Stimulated activated CD4-positive, alpha-beta T cell treated with anti-CD3 and anti-CD28 coated beads, Interleukin-2, amount 100 ng/mL, for 24 hours (primary cell): ENCODE measurements at regions not wholly inside any gene's neighbourhood (a gene's known extent, or its start where the extent isn't known, plus 50 kb on each side); places are given as distances from the start of the nearest gene placed in this dataset.
"Not testable (repeated sequence)": the region's sequence is repeated elsewhere in the genome, so short reads cannot be mapped to it uniquely, and the experiment has no call there.

Experiments used
- DNase-seq, 2 donors: peaks; one replicate each; pipeline ENCODE4 v3.0.0-alpha.2; 2020

DNA sequence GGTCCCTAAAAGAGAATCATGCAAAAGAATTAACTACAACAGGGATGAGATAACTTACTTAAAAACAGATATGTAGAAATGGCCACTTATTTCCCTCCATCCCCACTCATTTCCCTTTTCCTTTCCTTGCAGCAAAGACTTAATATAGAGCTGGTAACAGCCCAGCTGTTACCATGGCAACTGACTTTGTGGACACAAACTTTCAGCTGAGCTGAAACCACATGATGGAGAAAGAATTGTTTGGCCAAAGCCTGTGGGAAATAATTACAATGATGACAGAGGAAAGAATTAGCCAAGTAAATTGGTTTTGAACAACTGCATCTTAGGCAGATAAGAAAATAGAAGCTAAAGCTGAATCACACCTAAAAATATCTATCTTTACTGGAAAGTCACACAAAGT, 364.9 kb downstream of the GALC start:
- no peak for DNase-seq

DNA sequence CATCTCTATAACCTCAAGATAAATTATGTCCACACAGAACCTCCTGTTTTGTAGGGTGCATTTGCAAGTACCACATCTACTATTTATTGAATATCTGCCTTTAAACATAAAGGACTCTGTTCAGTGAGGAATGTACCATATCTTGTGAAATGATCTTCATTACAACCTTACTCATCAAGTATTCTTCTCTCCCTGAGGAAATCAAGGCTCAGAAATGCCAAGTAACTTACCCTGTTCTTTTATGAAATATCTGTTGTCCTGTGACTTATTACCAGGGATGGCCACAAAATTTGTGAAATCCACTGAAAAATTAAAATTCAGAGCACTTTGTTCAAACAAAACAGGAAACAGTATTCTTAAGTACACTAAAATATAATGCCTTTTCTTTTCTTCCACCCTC, 366.7 kb downstream of the GALC start:
- DNase-seq, result no peak

DNA sequence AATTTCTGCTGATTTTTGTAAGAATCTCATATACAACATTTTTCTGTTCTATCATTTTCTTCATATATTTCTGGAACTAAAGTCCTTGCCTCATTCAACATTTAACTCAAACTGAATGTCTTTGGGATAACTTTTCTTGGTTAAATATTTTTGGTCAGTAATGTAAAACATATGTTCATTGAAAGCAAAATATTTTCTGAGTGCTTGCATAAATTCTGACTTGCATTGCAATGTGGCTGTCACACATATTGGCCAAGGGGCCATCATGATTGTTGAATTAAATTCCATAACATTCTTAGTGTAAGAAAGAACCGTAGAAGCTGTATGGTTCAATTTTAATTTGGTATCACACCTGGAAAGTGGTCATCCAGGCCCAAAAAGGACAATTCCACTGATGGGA, 369.4 kb downstream of the GALC start:
- no peak for DNase-seq

DNA sequence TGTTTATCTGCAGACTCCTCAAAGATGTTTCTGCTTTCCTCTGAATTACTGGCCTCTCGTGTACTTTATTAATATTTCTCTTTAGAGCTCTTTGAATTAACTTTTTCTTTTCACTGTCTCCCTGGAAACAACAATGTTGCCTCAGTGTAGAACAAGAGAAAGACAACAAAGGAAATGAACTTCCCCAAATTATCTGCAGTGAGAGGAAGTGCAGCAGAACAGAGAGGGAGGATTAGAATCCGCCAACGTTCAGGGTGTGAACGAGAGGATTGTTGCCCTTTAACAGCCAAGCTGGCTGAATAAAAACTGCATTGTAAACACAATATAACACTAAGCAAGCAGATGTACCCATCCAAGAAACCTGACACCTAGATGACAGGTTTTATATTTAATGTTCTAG, 375.9 kb downstream of the GALC start:
- no peak for DNase-seq

DNA sequence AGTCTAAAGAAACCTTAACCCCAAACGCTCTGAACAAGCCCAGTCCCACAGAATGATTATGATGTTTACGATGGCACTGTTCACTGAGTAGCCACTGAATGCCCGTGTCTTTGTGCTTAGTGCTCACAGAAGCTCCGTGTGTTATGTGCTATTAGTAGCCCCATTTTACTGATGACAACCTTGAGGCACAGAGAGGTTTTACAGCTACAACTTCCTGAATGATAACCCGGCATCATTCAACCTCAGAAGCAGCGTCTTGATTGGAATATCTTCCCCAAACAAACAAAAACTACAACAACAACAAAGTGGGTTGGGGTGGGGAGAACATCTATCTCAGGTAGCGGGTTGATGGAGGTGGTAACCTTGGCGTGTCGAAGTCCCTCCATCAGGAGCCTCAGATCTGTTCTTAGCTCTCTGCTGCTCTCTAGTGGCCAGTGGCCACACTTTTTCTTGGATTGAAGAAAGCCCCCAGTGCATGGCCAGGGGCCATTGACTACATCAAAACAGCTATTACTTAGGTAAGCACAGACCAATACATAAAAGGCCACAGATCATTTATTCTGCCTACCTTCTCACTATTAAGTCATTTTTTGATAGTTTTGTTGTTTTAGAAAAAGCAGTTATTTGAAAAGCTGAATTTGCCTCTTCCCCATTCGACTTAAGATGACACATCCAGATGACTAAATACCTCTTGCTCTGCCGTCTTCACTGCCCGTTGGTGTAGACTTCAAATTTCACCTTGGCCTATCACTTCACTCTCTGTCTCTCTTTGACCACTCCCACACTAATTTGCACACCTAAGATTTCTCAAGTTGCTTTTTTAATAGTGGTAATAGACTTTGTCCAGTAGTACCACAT, 376.9 kb downstream of the GALC start:
- peak; percentile 22 to 47 for DNase-seq

DNA sequence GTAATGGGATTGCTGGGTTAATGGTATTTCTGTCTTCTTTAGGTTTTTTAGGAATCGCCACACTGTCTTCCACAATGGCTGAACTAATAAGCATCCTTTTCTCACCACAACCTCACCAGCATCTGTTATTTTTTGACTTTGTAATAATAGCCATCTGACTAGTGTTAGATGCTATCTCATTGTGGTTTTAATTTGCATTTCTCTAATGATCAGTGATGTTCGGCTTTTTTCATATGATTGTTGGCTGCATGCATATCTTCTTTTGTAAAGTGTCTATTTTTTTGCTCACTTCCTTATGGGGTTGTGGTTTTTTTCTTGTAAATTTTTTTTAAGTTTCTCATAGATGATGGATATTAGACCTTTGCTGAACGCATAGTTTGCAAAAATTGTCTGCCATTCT, 377.9 kb downstream of the GALC start:
- no peak for DNase-seq

DNA sequence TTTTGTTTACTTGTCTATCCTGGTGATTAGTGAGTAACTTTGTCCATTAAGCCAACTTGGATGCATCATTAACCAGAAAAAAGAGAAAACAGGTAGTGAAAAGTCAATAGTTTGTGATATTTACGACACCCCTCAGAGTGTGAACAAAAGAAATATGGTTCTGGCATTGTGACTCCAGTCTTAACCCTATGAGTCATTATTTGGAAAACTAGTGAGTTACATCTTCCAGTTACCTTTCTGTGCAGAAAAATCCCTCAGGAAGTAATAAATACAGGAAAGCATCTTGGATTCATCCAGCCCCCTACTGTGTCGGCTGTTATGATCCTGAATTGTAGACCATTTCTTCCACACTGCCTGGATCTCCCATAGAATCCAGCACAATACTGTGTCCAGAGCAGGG, 379.1 kb downstream of the GALC start:
- no peak for DNase-seq

DNA sequence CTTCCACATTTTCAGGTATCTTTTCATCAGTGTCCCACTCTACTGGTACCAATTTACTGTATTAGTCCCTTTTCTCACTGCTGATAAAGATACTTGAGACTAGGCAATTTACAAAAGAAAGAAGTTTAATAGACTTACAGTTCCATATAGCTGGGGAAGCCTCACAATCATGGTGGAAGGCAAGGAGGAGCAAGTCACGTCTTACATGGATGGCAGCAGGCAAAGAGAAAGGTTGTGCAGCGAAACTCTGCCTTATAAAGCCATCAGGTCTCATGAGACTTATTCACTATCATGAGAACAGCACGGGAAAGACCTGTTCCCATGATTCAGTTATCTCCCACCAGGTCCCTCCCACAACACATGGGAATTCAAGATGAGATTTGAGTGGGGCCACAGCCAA, 385.9 kb downstream of the GALC start:
- DNase-seq, result not testable (repeated sequence)

DNA sequence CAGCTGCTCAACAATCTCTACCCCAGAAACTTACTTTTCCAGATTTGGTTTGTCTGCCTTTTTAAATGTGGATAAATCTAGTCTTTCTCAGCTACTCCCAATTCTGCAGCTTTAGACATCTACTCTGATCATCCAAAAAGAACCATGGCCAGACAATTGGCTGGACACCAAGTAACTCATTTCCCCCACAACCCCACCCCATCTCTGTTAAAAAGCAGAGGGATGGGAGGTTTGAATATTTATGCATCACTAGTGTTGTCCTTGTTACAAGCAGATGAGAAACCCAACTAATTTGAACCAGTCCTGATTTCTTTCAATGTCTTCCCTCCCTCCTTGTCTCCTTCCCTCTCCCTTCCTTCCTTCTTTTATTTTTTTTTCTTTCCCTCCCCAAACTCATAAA, 391.9 kb downstream of the GALC start:
- no peak for DNase-seq

DNA sequence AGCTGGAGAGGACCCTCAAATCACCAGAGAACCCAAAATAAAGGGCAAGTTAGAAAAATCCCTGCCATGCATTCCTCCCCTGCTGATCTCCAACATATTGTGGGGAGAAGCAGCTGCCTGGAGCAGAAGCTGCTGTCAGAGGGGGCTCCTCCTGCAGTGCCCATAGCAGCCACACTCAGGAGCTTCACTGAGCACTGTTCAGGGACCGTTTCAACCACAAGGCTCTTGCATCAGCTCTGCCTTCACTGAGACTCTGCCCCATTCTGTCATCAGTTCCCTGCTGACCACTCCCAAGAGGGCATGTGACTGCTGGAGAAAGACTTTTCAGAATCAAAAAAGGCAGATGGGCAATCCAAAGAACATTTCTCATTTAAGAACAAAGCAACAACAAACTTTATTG, 392.7 kb downstream of the GALC start:
- no peak for DNase-seq

DNA sequence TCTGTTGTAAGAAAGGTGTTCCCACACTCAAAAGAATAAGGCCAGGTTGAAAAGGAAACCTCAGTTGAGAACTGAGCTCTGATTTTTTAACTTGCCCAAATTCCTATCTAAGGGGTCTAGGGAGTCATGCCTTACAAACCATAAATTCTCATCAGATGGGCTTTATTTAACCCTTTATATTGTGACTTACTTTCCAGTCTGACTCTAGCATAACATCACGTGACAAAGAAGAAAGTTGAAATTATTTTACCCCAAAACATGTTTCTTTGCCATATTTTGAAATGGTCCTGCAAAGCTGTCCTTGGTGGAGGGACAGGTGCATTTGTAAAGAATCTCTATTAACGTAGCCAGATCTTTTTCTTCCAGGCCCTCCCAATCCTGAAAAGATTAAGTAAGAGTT, 411.7 kb downstream of the GALC start:
- no peak for DNase-seq

DNA sequence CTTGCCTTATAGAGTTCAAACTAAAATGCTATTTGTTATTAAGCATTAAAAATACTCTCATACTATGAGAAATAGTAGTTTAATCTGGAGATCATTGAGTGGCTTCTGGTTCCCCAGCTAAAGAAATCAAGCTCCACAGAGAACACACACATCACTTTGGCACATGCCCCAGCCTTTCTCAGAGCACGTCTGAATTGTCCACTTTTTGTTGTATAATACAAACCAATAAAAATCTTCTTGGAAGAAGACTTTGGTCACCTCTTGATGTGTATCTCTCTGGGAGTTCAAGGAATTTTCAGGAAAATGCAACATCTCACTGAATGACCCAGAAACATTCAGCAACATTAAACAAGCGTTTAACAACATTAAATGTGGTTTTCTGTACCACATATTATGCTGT, 413.9 kb downstream of the GALC start:
- no peak for DNase-seq

DNA sequence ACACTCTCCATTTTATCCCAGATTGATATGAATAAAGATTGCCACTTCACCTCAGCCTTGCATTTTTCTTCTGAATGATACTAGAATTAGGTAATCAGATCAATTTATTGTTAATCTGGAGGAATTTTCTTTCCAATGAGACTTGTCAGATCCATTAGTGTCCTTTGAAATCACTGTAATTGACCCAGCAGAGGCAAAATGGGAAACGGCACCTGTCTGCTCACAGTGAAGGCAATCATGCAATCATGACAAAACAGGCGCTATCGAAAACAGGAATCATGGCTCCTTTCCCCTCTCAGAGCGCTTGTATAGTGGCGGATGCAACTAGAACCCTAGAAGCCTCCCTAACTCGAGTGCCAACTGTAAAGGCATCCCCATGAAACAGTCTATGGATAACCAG, 417.6 kb downstream of the GALC start:
- DNase-seq, result no peak

DNA sequence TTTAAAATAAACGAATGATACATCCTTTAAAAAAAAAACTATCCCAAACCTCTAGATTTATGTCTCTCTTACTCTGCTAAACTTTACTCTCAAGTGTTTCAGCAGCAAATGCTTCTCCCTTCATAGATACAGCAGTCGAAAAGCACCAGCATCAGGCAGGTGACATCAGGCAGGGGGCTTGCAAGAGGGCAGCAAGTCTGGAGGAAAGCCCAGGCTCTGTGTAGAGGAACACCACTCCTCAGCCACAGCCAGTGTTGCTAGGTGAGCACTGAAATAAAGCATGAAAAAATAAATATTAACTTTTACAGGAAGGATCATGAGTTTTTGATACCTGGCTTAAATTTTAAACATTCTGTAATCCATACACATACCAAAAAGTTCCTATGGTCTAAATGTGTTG, 419.4 kb downstream of the GALC start:
- no peak for DNase-seq

DNA sequence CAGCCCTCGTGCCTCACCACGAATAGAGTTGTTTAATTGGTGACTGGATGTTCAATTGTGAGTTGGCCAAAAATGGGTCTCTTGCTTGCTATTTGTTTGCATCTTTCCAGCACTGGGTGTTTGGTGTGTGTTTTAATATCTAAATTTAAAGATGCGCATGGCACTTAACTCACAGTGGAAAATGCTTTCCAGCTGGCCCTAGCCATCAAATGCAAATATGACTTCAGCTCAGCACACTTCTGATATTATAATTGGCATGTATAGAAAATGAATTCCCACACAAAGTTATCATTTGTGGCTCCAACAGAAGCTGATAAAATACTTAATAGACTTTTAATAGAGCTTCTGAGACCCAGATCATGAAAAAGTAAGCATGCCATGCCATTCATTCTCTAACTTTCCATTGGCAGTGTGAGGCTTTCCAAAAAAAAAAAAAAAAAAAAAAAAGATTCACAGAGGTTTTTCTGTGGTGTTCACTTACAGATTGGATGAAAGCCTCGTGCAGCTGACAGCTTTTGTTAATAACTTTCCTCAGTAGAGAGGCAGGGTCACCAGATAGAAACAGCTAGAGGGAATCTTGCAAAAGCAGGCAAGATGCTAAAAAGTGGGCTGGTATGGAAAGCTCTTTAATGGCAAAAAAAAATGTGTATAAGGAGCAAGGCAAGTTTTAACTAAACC, 425.2 kb downstream of the GALC start:
- DNase-seq, result no peak

DNA sequence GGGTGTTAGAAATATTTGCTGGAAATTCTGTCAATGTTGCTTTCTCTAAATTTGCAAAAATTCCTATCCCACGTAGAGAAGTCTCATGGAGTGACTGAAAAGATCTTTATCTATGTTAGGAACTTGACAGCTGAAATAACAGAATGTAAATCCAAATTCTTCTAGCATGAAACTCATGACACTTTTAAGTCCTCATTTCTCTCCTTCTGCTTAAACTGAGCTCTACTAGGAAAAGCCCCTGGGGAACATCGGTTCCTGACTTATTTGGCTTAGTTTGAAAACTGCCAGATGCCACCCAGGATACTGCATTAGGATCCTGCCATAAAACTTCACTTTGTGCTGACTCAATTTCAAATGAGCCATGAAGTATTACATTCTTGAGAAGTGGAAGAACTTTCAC, 426.0 kb downstream of the GALC start:
- DNase-seq, result no peak

DNA sequence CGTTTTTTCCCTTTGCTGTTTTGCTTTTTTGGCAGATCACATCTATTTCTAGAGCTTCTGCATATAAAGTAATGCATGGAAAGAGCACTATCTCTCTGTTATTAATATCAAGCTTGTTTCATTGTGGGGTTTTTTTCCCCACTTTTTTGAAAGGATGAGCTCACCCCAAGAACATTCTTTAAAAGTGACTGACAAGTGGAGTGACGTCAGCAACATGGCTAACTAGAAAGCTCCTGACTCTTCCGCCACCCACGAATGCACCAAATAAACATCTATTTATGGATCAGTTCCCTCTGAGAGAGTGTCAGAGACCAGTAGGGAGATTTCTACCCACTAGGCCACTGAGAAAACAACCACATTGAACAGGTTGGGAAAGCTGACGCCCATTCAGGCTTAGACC, 445.4 kb downstream of the GALC start:
- DNase-seq, result no peak

DNA sequence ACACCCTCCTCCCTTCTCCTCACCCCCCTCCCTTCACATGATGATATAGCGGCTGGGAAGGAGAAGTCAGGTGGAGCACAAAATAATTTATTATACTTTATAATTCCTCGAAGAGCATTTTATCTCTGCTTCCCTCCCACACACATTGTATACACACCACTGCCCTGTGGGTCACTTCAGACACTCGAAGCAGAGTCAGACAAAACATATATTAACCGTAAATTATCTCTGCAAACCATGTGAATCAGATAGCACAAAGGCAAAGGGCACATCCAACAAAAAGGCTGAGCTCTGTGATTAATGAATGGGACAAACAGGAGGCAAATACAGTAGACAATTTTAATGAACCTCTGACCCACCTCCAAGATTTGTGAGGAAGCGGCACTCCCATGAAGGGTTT, 450.7 kb downstream of the GALC start:
- no peak for DNase-seq

DNA sequence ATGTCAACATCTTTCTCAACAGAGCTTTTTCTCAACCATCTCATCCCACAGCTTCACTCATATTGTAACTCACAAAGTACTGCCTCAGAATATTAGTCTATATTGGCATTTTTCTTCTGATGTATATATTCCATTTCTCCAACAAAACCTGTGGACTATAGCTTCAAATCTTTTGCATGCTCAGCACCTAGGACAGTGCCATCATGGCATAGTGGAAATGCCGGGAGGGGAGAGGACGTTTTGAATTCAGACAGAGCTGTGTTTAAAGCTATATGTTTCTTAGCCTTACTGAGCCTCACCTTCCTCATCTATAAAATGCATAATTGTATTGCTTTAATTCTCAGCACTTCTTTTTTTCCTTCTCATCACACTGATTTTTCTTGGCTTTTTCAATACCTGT, 452.6 kb downstream of the GALC start:
- no peak for DNase-seq

DNA sequence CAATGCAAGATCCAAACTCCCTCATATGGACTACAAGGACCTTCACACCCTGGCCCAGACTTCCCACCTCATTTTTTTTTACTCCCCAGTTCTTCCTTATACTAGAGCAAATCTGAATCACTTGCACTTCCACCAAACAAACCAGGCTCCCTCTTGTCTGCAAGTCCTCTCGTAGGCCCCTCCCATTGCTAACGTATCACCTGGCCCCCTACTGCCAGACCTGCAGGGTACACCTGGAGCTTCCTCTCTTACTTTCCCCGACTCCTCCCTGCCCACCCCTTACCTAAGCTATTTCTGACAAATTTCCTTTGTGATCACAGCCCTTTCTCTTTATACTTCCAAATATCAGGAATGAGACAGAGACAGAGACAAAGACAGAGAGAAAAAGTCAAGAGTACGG, 463.9 kb downstream of the GALC start:
- no peak for DNase-seq

DNA sequence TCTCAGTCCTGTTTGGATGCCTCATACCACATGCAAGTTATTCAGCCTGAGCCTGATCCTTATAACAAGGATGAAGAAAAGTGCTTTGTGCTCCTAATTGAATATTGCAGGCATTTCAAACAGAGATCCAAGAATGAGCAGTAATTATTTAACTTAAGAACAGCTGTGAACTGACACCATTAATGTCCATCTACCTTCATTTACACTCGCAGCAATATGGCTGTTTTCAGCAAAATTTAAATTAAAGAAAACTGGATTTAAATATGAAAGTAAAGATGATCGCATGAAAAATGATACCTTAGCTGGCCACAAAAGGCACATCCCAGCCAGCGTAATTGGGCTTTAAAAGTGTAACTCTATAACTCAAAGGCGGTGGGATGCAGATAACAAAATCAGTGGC, 466.3 kb downstream of the GALC start:
- no peak for DNase-seq

DNA sequence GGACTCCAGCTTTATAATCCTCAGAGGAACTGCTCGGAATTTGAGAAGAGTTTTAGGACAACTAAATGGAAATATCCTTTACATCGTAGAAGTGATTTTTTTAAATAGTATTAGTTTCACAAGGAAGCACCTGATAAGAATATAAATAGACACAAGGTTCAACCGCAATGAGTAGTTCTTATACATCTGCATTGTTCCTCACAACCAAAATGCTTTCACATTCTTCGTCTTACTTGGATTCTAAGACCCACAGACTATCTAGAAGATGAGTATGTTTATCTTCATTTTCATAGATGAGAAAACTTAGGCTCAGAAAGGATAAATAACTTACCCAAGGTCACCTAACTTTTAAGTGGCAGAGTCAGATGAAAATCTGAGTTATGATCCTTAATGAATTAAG, 469.0 kb downstream of the GALC start:
- no peak for DNase-seq

DNA sequence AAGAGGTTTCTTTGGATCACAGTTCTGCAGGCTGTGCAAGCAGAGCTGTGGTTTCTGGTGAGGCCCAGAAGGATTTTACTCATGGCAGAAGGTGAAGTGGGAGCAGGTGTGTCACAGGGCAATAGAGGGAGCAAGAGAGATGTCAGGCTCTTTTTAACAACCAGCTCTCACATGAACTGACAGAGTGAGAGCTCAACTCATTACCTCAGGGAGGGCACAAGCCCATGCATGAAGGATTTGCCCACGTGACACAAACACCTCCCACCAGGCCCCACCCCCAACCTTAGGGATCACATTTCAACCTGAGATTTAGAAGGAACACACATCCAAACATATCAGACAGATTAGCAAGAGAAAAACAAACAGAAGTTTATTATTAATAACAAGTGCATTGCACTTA, 470.4 kb downstream of the GALC start:
- no peak for DNase-seq

DNA sequence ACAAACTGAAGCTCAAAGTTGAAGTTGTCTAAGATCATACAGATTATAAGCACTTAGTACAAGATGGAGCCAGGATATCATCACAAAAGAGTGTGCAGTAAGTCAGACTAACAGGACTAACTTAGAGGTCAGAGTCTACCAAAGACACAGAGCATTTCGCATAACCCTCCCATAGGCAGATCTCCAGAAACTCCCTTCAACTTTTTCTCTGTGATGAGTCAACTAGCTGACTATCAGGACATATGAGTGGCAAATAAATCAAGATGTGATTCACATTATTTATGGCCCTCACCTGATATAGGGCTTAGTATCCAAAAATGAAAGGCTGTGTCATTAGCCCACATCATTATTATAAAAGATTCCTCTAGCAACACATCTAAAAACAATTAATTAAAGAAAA, 484.6 kb downstream of the GALC start:
- no peak for DNase-seq

DNA sequence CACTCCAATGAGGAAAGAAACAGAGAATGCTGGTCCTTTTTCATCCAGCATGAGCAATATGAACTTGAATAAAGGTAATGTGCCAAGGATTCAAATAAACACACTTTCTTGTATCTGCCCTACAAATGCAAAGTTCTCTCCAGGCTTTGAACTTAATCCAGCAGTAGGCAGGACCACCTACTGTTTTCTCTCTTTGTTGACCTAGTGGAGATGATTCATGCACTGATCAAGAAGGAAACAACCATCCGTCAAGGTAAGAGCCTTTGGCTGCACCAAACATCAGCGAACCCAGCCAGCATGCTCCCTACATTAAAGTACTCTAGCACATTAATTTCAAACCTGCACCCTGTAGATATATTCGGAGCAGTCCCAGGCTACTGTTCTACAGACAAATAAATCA, 489.3 kb downstream of the GALC start:
- no peak for DNase-seq
